Hepatocyte (in vitro differentiated cells): ENCODE measurements at regions not wholly inside any gene's neighbourhood (a gene's known extent, or its start where the extent isn't known, plus 50 kb on each side); places are given as distances from the start of the nearest gene placed in this dataset.

ENCODE experiments used
- EZH2 ChIP-seq: fragments of 200-600 bp; sonication (generic); IDR thresholded peaks from 2 replicates; pipeline ENCODE4 v1.6.1; 2016; ENCODE audit warnings: antibody characterized with exemption, mild to moderate bottlenecking, borderline replicate concordance
- TF ChIP-seq, protein P1 (sequence below): fragments of 200-600 bp; sonication (generic); IDR thresholded peaks from 2 replicates; pipeline ENCODE4 v1.5.1; 2016; ENCODE audit warnings: antibody characterized with exemption, mild to moderate bottlenecking; ENCODE audit not compliant: poor library complexity

GRCh38 chr1:108053270-108054013 is 88.5 kb upstream of the VAV3 start:
- no peak for TF ChIP-seq EZH2
- TF ChIP-seq, protein P1, sequence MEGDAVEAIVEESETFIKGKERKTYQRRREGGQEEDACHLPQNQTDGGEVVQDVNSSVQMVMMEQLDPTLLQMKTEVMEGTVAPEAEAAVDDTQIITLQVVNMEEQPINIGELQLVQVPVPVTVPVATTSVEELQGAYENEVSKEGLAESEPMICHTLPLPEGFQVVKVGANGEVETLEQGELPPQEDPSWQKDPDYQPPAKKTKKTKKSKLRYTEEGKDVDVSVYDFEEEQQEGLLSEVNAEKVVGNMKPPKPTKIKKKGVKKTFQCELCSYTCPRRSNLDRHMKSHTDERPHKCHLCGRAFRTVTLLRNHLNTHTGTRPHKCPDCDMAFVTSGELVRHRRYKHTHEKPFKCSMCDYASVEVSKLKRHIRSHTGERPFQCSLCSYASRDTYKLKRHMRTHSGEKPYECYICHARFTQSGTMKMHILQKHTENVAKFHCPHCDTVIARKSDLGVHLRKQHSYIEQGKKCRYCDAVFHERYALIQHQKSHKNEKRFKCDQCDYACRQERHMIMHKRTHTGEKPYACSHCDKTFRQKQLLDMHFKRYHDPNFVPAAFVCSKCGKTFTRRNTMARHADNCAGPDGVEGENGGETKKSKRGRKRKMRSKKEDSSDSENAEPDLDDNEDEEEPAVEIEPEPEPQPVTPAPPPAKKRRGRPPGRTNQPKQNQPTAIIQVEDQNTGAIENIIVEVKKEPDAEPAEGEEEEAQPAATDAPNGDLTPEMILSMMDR, result no peak
